ENCODE measurements at regions not wholly inside any gene's neighbourhood (a gene's known extent, or its start where the extent isn't known, plus 50 kb on each side); places are given as distances from the start of the nearest gene placed in this dataset.
"Not testable (repeated sequence)": the region's sequence is repeated elsewhere in the genome, so short reads cannot be mapped to it uniquely, and the experiment has no call there.

- DNase-seq = no peak
Measured at GRCh38 chr1:148310807-148311206, 158.7 kb upstream of the NBPF11 start.

GRCh38 chr1:148309940-148310500, 157.9 kb upstream of the NBPF11 start:
- no peak for DNase-seq

DNA sequence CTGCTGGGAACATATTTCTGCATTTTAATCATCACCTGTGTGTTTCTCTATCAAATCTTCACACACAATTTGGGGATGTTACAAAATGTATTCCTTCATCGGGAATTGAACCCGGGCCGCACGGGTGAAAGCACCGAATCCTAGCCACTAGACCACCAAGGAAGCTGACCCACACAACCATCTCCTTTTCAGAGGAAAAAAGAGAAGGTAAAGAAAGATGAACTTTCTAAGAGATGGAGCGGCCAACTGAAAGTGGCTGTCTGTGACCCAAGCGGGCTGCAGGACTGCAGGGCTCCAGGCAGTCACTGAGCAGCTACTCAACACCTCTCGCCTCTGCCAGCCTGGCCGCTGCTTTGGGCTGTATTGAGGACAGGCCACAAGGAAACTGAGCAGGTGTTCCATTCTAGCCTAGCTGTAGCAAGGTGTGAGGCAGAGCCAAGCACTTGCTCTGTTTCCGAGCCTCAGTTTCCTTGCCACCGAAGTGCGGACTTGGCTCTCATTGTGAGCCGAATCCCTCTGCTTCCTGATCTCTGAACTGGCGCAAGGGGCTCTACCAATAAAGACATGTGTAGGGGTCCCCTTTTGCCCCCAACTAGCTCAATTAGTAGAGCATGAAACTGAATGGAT, 156.9 kb upstream of the NBPF11 start:
- DNase-seq = peak; percentile 5

- DNase-seq = no peak
Measured at GRCh38 chr1:148307583-148308185, 155.6 kb upstream of the NBPF11 start.

DNA sequence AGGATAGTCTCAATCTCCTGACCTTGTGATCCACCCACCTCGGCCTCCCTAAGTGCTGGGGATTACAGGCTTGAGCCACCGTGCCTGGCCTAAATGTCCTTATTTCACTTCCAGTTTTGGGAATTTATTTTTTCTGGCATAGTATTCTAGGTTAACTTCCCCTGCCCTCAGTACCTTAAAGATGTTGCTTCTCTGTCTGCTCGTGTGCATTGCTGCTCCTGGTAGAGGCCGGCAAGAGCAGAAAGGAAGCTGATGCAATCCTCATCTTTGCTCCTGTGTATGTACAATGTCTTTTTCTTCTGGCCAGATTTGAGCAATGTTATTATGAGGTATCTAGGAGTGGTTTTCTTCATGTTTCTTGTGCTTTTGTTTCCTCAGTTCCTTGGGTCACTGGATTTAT, 152.9 kb upstream of the NBPF11 start:
- not testable (repeated sequence) for DNase-seq

GRCh38 chr1:148302586-148303364, 150.7 kb upstream of the NBPF11 start:
- not testable (repeated sequence) for DNase-seq

GRCh38 chr1:148297852-148298251, 145.8 kb upstream of the NBPF11 start:
- not testable (repeated sequence) for DNase-seq

DNA sequence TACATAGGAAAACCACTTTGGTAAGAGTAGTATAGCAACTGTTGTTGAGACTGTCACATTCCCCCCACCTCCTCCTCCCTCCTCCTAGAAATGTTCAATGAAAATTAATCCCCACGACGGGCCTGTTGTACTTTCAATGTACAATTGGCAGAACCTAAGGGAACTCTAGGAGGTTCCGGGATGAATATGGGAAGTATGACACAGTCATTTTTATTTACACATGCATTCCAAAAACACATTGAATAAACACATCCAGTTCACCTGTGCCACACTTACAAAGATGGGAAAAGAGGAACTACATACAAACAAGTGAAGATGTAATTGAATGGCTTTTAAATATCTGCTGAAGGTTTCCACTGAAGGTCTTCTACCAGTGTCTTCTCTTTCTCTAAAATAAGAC, 144.4 kb upstream of the NBPF11 start:
- DNase-seq = no peak

GRCh38 chr1:148294116-148294807, 142.2 kb upstream of the NBPF11 start:
- no peak for DNase-seq

GRCh38 chr1:148293651-148294050, 141.6 kb upstream of the NBPF11 start:
- no peak for DNase-seq

DNA sequence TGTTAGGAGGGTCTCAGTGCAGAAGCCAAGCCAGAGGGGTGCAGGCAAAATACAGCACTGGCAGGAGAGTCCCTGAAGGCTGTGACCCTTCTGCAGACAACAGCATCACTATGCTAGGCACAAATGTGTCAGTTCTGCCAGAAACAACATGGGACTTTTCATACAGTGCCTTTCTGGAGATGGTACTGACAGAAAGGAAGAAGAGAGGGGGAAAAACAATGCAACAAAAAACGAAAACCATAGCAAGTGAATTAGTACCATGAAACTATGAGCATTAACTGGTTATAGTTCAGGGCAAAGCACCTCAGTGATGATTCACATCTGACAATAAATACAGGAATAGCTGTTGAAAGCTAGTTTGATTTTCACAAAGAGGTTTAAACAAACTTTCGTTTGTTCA, 140.8 kb upstream of the NBPF11 start:
- DNase-seq = no peak

- DNase-seq = no peak
Measured at GRCh38 chr1:148290881-148291280, 138.8 kb upstream of the NBPF11 start.

- no peak for DNase-seq
Measured at GRCh38 chr1:148289647-148290046, 137.6 kb upstream of the NBPF11 start.

DNA sequence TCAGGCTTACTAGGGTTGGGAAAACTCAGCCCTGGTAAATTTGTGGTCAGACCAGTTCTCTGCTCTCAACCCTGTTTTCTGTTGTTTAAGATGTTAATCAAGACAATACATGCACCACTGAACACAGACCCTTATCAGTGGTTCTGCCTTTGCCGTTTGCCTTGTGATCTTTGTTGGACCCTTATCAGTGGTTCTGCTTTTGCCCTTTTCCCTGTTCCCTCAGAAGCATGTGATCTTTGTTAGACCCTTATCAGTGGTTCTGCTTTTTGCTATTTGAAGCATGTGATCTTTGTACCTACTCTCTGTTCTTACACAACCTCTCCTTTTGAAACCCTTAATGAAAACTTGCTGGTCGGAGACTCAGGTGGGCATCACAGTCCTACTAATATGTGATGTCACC, 133.9 kb upstream of the NBPF11 start:
- not testable (repeated sequence) for DNase-seq

- not testable (repeated sequence) for DNase-seq
Measured at GRCh38 chr1:148280831-148281572, 128.9 kb upstream of the NBPF11 start.

GRCh38 chr1:148279002-148279542, 127.0 kb upstream of the NBPF11 start:
- peak; percentile 12 for DNase-seq

GRCh38 chr1:148277865-148278279, 125.8 kb upstream of the NBPF11 start:
- DNase-seq = peak; percentile 35

DNA sequence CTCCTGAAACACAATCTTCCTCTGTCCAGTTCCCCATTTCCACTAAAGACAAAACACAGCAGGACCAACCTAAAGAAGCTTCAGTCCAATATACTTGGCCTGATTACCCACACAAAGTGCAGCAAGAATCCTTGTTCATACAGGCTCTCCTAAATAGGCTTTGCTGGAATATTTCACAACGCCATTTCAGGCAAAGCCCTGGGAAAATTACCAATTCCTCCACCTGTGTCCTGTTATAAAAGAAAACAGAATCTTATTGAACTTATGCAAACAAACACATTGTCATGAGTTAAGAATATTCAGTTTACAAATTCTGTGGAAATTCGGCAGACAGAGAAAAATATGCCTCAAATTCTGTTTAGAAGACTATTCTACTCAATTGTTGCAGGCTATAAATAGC, 115.0 kb upstream of the NBPF11 start:
- not testable (repeated sequence) for DNase-seq

DNA sequence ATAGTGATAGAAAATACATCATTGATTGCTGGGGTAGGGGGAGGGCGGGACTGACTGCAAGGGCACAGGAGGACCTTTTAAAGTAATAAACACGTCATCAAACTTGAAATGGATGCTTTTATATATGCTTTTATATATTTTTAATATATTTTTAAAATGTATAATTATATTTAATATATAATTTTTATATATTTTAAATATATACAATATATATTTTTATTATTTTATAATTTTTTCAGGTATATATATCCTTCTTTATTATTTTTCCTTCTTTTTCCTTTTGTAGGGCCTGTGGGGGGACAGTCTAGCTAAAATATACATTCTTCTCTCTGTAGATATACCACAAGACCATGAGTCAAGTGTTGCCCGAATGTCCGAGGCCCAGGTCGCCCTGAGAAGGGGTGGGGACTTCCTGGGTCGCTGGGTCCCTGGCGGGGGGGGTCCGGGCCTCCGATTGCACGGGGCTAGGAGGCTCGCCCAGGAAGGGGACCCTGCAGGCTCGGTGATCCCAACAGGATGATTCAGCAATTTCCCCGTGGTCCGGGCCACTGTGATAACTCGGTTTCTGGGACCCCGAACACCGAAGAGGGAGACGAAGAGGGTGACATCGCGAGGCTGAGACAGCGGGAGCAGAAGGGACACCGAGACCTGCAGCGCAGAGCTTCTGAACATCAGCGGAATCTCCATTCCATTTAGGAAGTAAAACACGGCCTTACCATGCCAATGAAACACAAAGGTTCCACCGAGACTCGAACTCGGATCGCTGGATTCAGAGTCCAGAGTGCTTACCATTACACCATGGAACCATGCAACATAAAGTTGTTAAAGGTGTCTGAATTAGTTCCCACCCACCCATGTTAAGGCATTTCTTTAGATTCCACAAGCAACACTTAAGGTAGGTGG, 112.5 kb upstream of the NBPF11 start:
- peak; percentile 72 for DNase-seq

GRCh38 chr1:148263906-148264255, 111.8 kb upstream of the NBPF11 start:
- no peak for DNase-seq

All from fibroblast of skin of abdomen (primary cell).